ENCODE measurements at regions not wholly inside any gene's neighbourhood (a gene's known extent, or its start where the extent isn't known, plus 50 kb on each side); places are given as distances from the start of the nearest gene placed in this dataset.
A peak's percentile ranks its signal among the peaks of the same experiment; 100 is the strongest.
"Not testable (repeated sequence)": the region's sequence is repeated elsewhere in the genome, so short reads cannot be mapped to it uniquely, and the experiment has no call there.

DNA sequence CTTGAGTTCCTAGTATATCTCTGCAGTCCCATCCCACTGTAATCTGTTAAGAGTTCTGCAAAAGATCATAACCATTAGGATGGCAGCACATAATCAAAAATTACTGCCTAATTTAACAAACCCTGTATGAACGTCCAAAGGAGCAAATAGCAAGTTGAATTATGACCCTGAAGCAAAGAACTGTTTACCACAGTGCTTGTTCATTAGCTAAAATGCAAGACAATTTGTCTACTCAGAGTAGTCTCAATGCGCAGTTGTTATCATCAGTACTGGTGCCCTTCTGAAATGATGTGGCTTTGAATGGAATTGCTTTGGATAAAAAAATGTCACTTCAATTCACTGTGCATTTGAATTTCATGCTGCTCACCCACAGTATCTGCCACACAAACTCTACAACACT is 817.0 kb downstream of the SORCS1 start:
- H3K36me3 ChIP-seq (ENCODE audit: insufficient read depth, low read length), result no peaks in the 10 kb centered on the region
- H3K9me3 ChIP-seq (ENCODE audit: low read depth, low read length), result no peaks in the 10 kb centered on the region
- no peak for DNase-seq (ENCODE audit: insufficient read length, low spot score, missing footprints)
- H3K4me1 ChIP-seq (ENCODE audit: insufficient read depth, low read length), result no peaks in the 10 kb centered on the region
- no peaks in the 10 kb centered on the region for H3K79me2 ChIP-seq (ENCODE audit: insufficient read depth, low read length)
- no peak overlapping the region for H3K4me2 ChIP-seq (ENCODE audit: insufficient read depth, low read length)
- no peak overlapping the region for H2AFZ ChIP-seq (ENCODE audit: low read length)
- H4K20me1 ChIP-seq (ENCODE audit: insufficient read depth, low read length), result no peaks in the 10 kb centered on the region
- H3K4me3 ChIP-seq (ENCODE audit: insufficient read depth, low read length), result no peak overlapping the region
- no peak overlapping the region for H3K27ac ChIP-seq (ENCODE audit: low read depth, low read length)
- no peaks in the 10 kb centered on the region for H3K27me3 ChIP-seq (ENCODE audit: insufficient read depth, low read length)
- TF ChIP-seq, protein P1, sequence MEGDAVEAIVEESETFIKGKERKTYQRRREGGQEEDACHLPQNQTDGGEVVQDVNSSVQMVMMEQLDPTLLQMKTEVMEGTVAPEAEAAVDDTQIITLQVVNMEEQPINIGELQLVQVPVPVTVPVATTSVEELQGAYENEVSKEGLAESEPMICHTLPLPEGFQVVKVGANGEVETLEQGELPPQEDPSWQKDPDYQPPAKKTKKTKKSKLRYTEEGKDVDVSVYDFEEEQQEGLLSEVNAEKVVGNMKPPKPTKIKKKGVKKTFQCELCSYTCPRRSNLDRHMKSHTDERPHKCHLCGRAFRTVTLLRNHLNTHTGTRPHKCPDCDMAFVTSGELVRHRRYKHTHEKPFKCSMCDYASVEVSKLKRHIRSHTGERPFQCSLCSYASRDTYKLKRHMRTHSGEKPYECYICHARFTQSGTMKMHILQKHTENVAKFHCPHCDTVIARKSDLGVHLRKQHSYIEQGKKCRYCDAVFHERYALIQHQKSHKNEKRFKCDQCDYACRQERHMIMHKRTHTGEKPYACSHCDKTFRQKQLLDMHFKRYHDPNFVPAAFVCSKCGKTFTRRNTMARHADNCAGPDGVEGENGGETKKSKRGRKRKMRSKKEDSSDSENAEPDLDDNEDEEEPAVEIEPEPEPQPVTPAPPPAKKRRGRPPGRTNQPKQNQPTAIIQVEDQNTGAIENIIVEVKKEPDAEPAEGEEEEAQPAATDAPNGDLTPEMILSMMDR (IDR thresholded peaks at IDR 0.05; ENCODE audit: extremely low read depth, low read depth, low read length), result no peak

DNA sequence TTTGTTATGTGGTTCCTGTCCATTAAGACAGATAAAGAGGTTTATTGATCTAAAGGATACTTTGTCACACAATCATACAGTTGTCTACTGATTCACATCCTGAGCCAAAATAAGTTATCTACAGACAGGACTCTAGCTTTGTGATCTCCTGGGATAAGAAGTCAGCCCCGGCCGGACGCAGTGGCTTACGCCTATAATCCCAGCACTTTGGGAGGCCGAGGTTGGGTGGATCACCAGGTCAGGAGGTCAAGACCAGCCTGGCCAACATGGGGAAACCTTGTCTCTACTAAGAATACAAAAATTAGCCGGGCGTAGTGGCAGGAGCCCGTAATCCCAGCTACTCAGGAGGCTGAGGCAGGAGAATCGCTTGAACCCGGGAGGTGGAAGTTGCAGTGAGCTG is 821.0 kb downstream of the SORCS1 start:
- H3K4me1 ChIP-seq (ENCODE audit: insufficient read depth, low read length); H4K20me1 ChIP-seq (ENCODE audit: insufficient read depth, low read length); H3K27ac ChIP-seq (ENCODE audit: low read depth, low read length); H3K27me3 ChIP-seq (ENCODE audit: insufficient read depth, low read length); H3K9me3 ChIP-seq (ENCODE audit: low read depth, low read length); H3K4me2 ChIP-seq (ENCODE audit: insufficient read depth, low read length); H2AFZ ChIP-seq (ENCODE audit: low read length); H3K4me3 ChIP-seq (ENCODE audit: insufficient read depth, low read length); H3K36me3 ChIP-seq (ENCODE audit: insufficient read depth, low read length); DNase-seq (ENCODE audit: insufficient read length, low spot score, missing footprints); H3K79me2 ChIP-seq (ENCODE audit: insufficient read depth, low read length): not testable (repeated sequence)

DNA sequence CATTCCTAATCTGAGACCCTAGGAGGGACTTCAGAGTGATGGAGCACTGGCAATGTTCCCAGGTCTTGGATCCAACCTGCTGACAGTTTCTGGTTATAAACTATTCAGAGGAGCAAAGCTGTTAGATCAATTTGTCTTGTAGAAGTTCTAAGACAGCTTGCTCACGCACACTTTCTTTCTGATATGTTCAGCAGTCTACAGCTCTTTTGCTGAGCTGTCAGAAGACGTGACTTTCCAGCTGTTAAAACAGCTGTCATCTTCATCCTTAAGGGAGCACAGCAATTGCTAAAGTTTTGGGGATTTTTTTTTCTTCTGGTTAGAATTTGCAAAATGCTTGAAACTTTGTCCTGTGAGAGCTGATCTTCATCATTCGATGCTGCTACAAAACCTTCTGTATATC is 823.1 kb downstream of the SORCS1 start:
- no peaks in the 10 kb centered on the region for H3K79me2 ChIP-seq (ENCODE audit: insufficient read depth, low read length)
- TF ChIP-seq, protein P1 (IDR thresholded peaks at IDR 0.05; ENCODE audit: extremely low read depth, low read depth, low read length), result no peak

DNA sequence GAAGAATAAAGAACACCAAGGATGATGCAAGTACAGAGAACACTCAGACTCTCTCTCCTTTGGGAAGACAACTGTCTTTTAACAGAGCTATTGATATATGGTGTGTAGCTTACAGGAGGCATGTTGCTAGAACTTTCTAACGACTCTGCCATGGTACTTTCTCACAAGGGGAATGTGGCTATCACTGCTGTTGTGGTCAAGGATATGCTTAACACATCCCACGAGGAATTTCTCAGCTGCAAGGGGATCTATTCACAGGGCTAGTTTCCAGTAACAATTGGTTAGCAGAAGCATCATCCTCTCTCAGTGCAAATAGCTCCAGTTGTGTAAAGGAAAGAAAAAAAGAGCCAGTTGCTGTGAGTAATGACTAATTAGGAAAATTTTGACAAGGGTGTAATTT is 826.0 kb downstream of the SORCS1 start:
- no peaks in the 10 kb centered on the region for H3K27me3 ChIP-seq (ENCODE audit: insufficient read depth, low read length)
- H3K79me2 ChIP-seq (ENCODE audit: insufficient read depth, low read length), result no peaks in the 10 kb centered on the region
- peak; percentile 36 for DNase-seq (ENCODE audit: insufficient read length, low spot score, missing footprints)
- H3K27ac ChIP-seq (ENCODE audit: low read depth, low read length), result no peak overlapping the region
- H3K4me2 ChIP-seq (ENCODE audit: insufficient read depth, low read length), result no peak overlapping the region
- no peaks in the 10 kb centered on the region for H3K4me1 ChIP-seq (ENCODE audit: insufficient read depth, low read length)
- no peaks in the 10 kb centered on the region for H4K20me1 ChIP-seq (ENCODE audit: insufficient read depth, low read length)
- no peak overlapping the region for H2AFZ ChIP-seq (ENCODE audit: low read length)
- H3K9me3 ChIP-seq (ENCODE audit: low read depth, low read length), result no peaks in the 10 kb centered on the region
- no peaks in the 10 kb centered on the region for H3K36me3 ChIP-seq (ENCODE audit: insufficient read depth, low read length)
- TF ChIP-seq, protein P1 (IDR thresholded peaks at IDR 0.05; ENCODE audit: extremely low read depth, low read depth, low read length), result no peak
- no peak overlapping the region for H3K4me3 ChIP-seq (ENCODE audit: insufficient read depth, low read length)

More for the DNA sequence above, 823.1 kb downstream of the SORCS1 start:
- Histone ChIP-seq H3K4me1 (ENCODE audit: insufficient read depth, low read length) (no peaks in the 10 kb centered on the region), H3K9me3 (ENCODE audit: low read depth, low read length) (no peaks in the 10 kb centered on the region), H4K20me1 (ENCODE audit: insufficient read depth, low read length) (no peaks in the 10 kb centered on the region), H2AFZ (ENCODE audit: low read length) (no peak overlapping the region), H3K27me3 (ENCODE audit: insufficient read depth, low read length) (no peaks in the 10 kb centered on the region), H3K4me3 (ENCODE audit: insufficient read depth, low read length) (no peak overlapping the region), H3K36me3 (ENCODE audit: insufficient read depth, low read length) (no peaks in the 10 kb centered on the region), H3K27ac (ENCODE audit: low read depth, low read length) (no peak overlapping the region), H3K4me2 (ENCODE audit: insufficient read depth, low read length) (no peak overlapping the region)
- DNase-seq (ENCODE audit: insufficient read length, low spot score, missing footprints), result no peak
